SHP77 treated with DMSO at 0.1 percent for 48 hours (cell line): ENCODE measurements at regions not wholly inside any gene's neighbourhood (a gene's known extent, or its start where the extent isn't known, plus 50 kb on each side); places are given as distances from the start of the nearest gene placed in this dataset.

Experiments
- DNase-seq: peaks from one replicate; lab custom pipeline; 2025; lab: John Stamatoyannopoulos, UW

GRCh38 chr1:218679988-218680748 lies 335.0 kb downstream of the TGFB2 start:
- DNase-seq, result no peak

- no peak for DNase-seq
Measured at GRCh38 chr1:218683242-218683641, 338.1 kb downstream of the TGFB2 start.

DNA sequence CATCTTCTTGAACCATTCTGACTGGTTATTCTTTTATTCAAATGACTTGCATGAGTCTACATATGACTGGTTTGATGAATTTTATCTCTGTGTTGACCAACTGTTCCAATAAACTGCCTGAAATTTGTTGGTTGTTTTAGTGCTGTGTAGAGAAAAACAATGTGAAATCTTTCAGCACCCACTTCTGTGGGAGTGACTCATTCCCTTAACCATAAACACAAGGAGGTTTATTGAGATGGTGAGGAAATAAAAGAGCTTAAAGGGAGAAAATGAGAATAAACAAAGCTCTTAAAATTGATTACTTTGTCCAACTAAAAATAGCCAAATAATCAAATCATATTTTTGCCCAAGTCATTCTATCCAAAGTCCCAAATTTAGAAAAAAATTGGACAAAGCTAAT lies 341.1 kb downstream of the TGFB2 start:
- DNase-seq, result no peak

DNA sequence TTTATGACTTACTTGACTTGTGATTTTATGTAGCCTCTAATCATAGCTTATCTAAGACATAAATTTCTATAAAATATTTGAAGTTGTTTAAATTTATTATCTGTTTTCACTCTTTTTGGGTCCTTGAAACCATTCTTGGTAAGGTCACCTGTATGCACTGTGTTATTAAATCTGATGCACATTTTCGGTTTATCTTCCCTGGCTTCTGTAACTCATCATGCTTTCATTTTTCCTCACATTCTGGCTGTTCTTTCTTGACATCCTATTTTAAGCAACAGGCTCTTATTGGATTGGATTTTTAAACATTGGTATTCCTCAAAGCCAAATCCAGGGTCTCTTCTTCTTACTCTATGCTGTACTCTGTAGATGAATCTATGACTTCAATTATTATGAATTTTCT lies 341.6 kb downstream of the TGFB2 start:
- DNase-seq, result no peak

- DNase-seq, result no peak
Measured at GRCh38 chr1:218692808-218693207, 347.7 kb downstream of the TGFB2 start.

GRCh38 chr1:218693599-218693998 lies 348.5 kb downstream of the TGFB2 start:
- DNase-seq, result no peak

DNA sequence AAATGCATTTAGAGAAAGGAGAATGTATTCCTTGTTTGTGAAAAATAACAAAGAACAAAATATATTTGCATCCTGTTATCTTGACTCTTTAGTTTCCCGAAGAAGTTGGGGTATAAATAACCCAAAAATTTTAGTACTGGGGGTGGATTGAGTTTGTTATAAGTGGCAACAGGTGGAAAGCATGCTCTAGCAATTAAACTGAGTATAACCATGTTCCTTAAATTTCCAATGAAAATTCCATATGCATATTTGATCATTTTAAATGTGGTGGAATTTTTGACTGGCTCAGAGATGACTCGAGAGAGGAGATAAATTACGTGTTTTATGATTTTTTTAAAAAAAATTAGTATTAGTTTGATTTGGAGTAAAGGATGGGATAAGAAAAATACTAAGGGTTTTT lies 348.9 kb downstream of the TGFB2 start:
- DNase-seq, result no peak

DNA sequence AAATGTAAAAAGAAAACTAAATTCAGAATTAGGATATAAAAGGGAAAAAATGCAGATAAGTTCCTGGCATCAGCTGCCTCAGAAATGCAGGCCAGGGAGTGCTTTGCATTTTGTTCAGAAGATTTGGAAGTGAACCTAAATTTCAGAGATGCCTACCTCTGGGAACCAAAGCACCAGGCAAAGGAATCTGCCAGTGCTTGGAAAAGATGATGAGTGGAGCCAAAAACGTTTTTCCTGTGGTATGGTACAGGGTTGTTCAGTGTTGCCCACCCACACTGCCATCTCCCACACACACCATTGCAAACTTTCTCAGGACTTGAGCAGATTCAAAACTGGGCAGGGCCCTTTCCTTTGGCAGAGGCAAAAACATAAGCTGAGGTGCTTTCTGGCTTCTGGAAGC lies 349.5 kb downstream of the TGFB2 start:
- no peak for DNase-seq

GRCh38 chr1:218695525-218695924 lies 350.4 kb downstream of the TGFB2 start:
- no peak for DNase-seq

- no peak for DNase-seq
Measured at GRCh38 chr1:218698141-218698540, 353.0 kb downstream of the TGFB2 start.

GRCh38 chr1:218699421-218699820 lies 354.3 kb downstream of the TGFB2 start:
- no peak for DNase-seq

GRCh38 chr1:218699865-218700264 lies 354.7 kb downstream of the TGFB2 start:
- no peak for DNase-seq

DNA sequence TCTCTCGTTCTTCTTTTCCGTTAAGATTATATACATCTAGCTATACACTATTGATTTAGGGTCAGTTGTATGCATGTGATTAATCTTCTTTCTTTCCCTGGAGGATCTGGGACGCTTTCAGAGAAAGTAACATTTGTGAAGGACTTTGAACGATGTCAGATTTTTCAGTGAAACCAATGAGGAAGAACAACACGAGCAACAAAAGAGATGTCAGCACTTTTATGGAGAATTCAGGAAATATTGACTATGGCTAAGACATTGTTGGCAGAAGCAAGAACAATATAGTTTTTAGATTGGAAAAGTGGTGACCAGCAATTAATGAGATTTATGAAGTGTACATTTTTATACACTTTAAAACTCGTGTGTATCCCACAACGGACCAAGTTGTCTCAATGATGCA lies 355.5 kb downstream of the TGFB2 start:
- no peak for DNase-seq

- no peak for DNase-seq
Measured at GRCh38 chr1:218701131-218701530, 356.0 kb downstream of the TGFB2 start.

DNA sequence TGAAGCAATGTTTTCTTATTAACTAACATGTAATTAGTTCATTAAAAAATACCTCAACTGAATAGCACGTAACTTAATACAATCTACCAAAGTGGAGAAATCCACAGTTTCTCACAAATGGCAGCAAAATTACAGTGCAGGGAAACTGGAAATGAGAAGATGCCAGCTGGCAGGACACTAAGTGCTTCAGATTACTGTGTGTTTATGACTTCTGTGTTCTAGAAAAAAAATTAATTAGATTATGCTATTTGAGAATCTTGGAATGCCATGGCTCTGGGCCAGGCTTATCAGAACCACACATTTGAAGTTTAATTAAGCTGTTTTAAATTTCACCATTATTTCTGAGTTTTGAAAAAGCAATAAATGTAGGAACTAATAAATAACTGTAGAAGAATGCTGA lies 357.6 kb downstream of the TGFB2 start:
- no peak for DNase-seq

- no peak for DNase-seq
Measured at GRCh38 chr1:218703836-218704235, 358.7 kb downstream of the TGFB2 start.

GRCh38 chr1:218705391-218705790 lies 360.3 kb downstream of the TGFB2 start:
- no peak for DNase-seq

GRCh38 chr1:218705911-218706893 lies 361.1 kb downstream of the TGFB2 start:
- DNase-seq, result no peak

DNA sequence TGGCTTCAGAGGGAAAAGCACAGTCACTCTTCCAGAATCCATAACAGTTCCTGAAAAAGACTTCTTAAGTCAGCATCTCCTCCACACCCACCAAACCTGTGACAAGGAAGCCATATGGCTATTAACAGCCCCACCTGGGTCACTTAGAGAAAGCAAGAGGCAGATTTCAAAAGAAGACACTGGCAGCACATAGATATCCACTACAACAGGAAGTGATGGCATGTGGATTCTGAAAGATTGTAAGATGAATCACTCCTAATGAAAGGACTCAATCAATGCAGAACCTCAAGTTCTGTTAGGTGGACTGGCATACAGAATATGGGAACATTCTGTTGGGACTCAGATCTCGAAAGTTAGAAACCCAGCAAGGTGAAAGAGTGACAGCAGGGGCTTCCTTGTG lies 365.9 kb downstream of the TGFB2 start:
- no peak for DNase-seq

DNA sequence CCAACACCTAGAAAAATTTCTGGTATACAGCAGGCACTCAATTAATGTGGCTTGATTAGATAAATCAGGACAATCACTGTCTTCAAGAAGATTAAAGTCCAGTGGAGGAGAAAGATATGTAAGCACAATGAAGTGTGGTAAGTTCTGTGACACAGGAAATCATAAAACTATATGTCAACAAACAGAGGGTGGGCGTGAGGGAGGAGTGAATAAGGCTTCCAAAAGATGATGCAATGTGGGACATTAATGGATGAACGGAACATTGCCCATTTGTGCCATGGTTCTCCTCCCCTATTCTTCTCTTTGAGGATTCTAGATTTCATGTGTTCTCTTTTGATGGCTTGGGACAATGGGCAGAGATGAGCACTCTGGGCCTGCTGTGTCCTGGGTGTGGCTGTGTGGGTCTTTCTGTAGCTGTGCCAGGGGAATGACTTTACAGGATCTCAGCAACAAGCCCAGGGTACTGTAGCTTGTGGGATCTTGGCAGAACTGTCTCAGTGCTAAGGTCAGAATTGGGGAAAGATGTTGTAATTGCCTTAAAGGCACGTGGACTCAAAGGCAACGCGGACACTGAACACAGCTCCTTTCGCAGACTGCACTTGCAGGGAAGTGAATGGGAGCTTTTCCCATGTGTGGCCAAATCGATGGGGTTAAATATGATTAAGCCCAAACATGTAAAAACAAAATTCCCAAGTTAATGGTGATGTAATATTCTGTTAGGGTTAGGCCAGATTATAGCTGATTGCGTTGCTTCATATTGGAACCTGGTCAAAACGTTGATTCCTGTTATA lies 366.9 kb downstream of the TGFB2 start:
- no peak for DNase-seq

DNA sequence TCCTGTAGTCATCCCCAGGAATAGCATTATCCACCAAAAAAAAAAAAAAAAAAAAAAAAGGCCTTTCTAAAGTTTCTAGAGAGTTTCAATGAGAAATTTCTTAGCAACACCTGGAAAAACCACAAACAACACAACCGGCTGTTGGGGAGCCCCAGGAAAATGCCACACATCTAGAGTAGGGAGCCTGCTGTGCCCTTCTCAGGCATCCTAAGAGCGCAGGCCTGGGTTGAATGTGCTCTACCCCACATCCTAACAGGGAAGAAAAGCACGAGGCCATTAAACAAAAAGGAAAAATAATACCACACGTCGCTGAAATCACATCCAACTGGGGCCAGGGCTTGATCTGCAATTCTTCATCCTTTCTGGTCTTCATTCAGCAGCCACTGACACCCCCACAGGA lies 367.5 kb downstream of the TGFB2 start:
- DNase-seq, result no peak

DNA sequence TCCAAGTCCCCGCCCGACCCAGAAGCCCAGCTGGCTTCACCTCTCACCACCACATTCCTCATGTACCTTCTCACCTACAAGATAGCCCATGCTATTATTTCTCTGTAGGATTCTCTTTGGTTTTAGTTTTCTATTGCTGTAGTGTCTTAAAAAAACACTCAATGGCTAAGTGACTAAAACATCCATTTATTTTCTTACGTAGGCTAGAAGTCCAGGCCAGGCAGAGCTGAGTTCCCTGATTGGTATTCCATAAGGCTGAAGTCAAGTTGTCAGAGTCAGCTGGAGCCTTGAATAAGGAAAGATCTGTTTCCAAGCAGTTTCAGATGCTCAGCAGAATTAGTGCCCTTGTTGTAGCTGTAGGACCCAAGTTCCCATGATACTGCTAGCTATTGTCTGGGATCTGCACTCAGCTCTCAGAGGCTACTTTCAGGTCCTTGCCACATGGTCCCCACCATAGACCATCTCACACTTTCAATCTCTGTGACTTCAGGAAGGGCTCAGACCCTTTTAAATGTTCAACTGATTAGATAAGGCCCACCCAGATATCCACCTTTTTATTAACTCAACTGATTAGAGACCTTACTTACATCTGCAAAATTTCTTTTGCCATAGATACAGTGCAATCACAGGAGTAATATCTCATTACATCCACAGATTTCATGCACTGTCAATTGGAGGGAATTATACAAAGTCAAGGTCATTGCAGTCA lies 371.0 kb downstream of the TGFB2 start:
- DNase-seq, result no peak
